DMS153 treated with DMSO at 0.1 percent for 48 hours (cell line): ENCODE measurements at regions not wholly inside any gene's neighbourhood (a gene's known extent, or its start where the extent isn't known, plus 50 kb on each side); places are given as distances from the start of the nearest gene placed in this dataset.

Experiments used
- DNase-seq: peaks from one replicate; lab custom pipeline; 2025; ENCODE audit not compliant: unreplicated experiment; lab: John Stamatoyannopoulos, UW

GRCh38 chr13:73481886-73482445 lies 423.2 kb downstream of the KLF5 start:
- DNase-seq: no peak

DNA sequence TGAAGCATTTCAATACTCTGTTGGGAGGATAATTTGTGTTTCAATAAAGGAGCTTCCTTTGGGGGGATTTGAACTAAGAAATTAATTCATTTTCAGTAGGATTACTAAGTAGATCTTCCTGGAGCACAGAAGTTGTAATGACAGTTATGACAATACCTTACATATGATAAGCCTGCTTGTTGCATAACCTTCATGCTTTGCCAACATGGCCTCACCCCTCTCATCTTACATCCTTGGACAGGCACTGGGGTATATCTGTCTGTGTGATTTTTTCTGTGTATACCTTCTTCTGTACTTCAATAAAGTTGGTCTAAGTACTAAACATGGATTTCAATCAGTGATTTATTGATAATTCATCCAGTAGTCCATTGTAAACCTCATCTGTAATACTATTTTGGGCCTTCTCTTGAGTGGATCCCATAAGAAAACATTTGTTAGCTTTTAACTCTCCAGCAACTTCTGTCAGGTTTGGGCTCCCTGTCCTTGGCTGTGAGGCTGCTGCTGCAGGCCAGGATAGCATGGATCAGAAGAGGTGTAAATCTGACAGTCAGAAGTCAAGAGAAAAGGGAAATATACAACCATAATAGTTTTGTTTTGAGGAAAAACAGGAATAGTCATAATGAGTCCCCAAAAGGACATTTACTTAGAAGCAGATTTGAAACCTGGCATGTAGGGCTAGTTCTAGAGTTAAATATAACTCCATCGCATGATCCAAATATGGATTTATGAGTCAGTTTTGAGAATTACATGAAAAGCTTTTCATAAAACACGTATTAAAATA lies 422.2 kb downstream of the KLF5 start:
- no peak for DNase-seq

DNA sequence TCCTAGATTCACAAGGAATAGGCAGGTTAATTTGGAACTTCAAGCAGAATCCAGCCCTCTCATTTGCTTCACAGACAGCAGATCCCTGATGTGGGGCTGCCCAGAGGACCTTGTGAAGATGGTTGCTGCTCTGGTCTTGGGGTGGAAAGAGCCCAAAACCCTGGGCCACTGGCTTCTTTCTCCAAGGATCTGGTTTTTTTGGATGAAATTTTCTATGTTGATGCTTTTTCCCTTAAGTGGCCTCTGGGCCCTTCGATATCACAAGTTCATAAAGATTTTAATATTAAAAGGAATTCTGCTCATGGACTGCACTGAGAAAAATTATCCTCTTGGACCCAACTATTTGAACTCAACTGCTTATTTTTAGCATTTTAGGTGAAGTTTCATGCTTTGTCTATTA lies 421.1 kb downstream of the KLF5 start:
- DNase-seq: no peak

GRCh38 chr13:73479351-73479750 lies 420.5 kb downstream of the KLF5 start:
- DNase-seq: no peak

- DNase-seq: no peak
These were observed 418.6 kb downstream of the KLF5 start for GRCh38 chr13:73477441-73477840.

DNA sequence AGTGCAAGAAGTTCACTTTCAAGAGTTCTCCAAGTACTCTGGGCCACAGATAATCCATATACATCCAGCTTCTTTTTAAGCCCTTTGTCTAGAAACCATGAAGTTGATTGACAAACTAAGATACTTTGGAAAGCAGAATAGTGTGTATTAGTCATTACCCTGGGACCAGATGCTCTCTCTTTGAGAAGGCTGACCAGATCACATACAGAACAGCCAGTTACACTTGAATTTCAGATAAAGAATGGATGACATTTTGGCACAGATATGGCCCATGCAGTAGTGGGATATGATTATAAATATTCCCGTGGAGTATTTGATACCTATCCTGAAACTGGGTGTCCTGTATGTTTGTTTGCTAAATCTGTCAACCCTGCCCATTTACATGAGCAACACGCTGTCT lies 414.2 kb downstream of the KLF5 start:
- DNase-seq: no peak

DNA sequence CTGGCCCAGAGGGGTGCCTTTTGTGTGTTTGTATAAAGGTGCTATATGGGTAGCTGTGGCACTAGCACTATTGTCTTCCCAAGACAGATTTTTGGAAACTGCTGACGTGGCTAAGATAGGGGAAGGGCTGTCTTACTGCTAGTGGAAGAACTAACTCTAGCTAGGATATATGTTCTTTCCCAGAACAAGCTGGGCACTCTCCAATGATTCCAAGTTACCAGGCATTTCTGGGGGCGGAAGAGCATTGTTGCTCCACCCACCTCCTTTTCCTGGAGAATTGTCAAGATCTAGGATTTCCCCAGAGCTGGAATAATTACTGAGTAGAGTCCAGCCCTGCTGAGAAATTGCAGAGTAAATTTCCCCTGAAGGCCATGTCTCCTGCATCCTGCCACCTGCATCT lies 408.3 kb downstream of the KLF5 start:
- no peak for DNase-seq

GRCh38 chr13:73466561-73466960 lies 407.8 kb downstream of the KLF5 start:
- DNase-seq: no peak

DNA sequence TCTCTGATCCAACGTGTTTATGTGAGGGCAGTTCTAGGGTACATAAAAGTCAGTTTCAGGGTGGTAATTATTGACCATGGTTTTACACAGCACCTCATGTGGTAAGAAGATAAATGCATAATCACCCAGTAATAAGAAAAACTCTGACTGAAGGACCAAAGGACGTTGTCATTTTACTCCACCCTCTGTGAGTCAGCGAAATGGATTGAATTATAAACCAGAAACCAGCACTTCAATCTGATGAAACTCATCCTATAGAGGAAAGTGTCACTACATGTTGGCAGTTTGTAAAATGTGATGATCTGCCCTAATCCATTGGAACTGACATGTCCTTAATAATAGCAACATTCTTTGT lies 406.8 kb downstream of the KLF5 start:
- DNase-seq: no peak

DNA sequence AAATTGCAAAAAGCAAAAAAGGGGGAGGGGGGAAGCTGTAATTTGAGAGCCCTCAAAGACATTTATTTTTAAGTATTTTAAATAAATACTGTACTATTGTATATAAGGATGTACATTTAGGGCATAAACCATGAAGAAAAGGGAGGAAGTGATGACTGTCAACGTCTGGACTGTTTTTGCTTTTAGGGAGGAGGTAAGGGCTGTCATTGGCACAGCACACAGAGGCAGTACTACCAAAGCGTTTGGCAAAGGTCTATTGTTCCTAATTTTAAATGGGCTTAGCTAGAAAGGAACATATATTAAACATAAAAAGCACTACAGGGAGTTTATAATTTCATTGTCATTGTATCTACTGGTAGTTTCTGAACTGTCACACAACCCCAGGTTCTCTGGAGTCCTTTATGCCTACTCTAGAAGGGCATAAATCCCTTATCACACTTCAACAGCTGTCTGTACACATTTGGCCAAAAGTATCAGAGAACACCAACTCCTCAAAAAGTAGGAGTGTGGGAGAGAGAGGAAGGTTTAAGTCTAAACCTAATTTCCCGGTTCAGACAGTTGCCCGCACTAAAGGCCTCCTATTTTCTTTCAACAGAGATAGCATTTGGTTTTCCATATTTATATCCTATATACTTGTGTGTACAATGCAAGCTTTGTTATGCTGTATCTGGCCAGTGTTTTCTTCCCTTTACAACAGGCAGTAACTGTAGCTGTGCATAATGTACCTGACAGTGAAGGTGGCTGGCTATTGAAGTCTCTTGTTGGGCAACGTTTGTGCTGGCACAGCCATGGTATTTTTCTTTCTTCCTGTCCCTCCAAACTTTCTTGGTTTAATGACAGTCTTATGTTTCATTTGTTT lies 406.2 kb downstream of the KLF5 start:
- peak; percentile 14 for DNase-seq

- DNase-seq: no peak
These were observed 403.4 kb downstream of the KLF5 start for GRCh38 chr13:73462241-73462640.

DNA sequence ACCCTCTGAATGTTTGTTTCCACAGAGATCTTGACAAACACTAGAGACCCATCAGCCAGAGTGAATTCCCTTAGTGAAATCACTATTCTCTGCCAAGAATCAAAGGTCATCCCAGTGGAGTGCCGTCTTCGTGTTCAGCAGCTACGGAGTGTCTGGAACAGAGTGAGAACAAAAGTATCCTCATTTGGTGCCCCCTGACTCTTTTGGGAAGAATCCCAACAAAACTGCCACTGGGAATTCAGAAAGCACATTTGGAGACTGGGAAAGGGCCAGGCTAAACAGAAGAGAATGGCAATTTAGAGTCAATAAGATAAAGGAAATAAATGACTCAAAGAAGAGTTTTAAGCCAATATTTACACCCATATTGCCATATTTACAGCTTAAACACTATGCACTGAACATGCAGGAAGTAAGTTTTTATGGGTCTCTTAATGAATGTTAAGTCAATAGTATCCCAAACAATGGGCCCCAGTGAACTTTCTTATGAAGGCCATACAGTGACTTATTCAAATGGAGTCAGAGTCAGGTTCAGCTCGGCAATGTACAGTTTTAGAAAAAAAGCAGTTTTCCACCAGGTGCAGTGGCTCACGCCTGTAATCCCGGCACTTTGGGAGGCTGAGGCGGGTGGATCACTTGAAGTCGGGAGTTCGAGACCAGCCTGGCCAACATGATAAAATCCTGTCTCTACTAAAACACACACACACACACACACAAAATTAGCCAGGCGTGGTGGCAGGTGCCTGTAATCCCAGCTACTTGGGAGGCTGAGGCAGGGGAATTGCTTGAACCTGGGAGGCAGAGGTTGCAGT lies 392.6 kb downstream of the KLF5 start:
- peak; percentile 17 for DNase-seq

- DNase-seq: no peak
These were observed 391.8 kb downstream of the KLF5 start for GRCh38 chr13:73450583-73450982.

GRCh38 chr13:73449252-73449651 lies 390.4 kb downstream of the KLF5 start:
- DNase-seq: no peak

- DNase-seq: no peak
These were observed 381.6 kb downstream of the KLF5 start for GRCh38 chr13:73440296-73440895.

DNA sequence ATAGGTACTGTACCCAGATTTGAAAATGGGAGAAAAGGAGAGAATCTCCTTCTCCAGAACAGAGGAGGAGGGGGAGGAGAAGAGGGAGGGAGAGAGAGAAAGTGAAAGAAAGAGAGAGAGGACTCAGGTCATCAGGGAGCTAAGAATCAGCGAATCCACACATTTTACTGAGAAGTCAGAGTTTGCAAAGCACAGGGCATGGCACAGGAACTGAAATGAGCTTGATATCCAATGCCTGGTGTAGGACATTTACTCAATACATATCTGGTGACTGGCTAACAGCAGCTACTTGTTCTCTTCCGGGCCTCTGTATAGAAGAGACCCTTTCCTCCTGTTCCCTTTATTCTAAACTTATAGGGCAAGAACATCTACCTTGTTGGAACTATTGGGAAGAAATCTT lies 375.1 kb downstream of the KLF5 start:
- no peak for DNase-seq

- no peak for DNase-seq
These were observed 374.7 kb downstream of the KLF5 start for GRCh38 chr13:73433458-73433857.

GRCh38 chr13:73429701-73430100 lies 370.9 kb downstream of the KLF5 start:
- no peak for DNase-seq

GRCh38 chr13:73428706-73429105 lies 369.9 kb downstream of the KLF5 start:
- no peak for DNase-seq

DNA sequence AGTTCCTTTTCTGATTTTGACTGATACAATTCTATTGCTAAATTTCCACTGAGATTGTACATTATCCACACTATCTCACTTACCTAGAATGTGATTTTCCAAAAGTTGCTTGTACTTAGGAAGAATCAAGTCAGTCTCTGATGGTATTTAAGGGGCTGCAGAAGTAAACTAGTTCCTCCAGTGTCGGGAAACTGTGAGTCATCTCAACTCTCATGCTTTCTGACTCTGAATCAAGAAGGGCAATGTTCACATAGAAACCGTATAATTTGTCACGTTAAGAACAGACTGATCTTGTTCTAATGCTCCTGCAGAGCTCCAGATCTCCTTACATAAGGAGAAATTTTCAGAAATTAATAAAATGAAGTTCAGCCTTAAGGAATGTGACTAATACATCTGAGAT lies 369.3 kb downstream of the KLF5 start:
- no peak for DNase-seq

- no peak for DNase-seq
These were observed 364.2 kb downstream of the KLF5 start for GRCh38 chr13:73422973-73423372.
